ENCODE measurements at regions not wholly inside any gene's neighbourhood (a gene's known extent, or its start where the extent isn't known, plus 50 kb on each side); places are given as distances from the start of the nearest gene placed in this dataset.

GRCh38 chr3:117026401-117026800 lies 316.8 kb downstream of the TUSC7 start:
- Histone ChIP-seq H3K4me2 (ENCODE audit: low read length) (no peak overlapping the region), H3K27ac (ENCODE audit: low read length) (no peak overlapping the region), H3K27me3 (ENCODE audit: low read length) (0 out of 2 replicates have a peak, but pooled peaks cover 10% of the 10 kb centered on the region), H3K4me1 (ENCODE audit: insufficient read depth, low read length) (no peaks in the 10 kb centered on the region), H3K9me3 (ENCODE audit: low read length) (no peaks in the 10 kb centered on the region), H2AFZ (ENCODE audit: low read length) (no peak overlapping the region), H3K9ac (ENCODE audit: low read length) (no peak overlapping the region), H3K79me2 (ENCODE audit: low read length) (no peaks in the 10 kb centered on the region), H3K9me2 (replicated peaks; ENCODE audit: low read length) (no peaks in the 10 kb centered on the region), H3K4me3 (ENCODE audit: low read length) (no peak overlapping the region), H4K20me1 (ENCODE audit: low read length) (no peaks in the 10 kb centered on the region), H3K36me3 (ENCODE audit: low read depth, low read length) (no peaks in the 10 kb centered on the region), H3F3A (ENCODE audit: low read length, unreplicated experiment) (no peaks in the 10 kb centered on the region)
- intact Hi-C loops (cut with micrococcal nuclease), result no loop called here
- ATAC-seq, result no peak
- DNase-seq, result no peak
- TF ChIP-seq CTCF (conservative IDR thresholded peaks at IDR 0.05; ENCODE audit: low read depth, low read length) (no peak), EZH2 (IDR thresholded peaks at IDR 0.05; ENCODE audit: low read length, unreplicated experiment) (no peak), EZH2phosphoT487 (IDR thresholded peaks at IDR 0.05; ENCODE audit: borderline replicate concordance, low read length) (no peak)
- POLR2A ChIA-PET (ENCODE audit: unreplicated experiment), result no interaction called here
- CTCF ChIA-PET, result no interaction called here
- BruUV-seq (replicated peaks), result no TSS peak

GRCh38 chr3:117035745-117036144 lies 326.2 kb downstream of the TUSC7 start:
- Histone ChIP-seq H3K36me3 (ENCODE audit: low read depth, low read length) (no peaks in the 10 kb centered on the region), H3F3A (ENCODE audit: low read length, unreplicated experiment) (no peaks in the 10 kb centered on the region), H2AFZ (ENCODE audit: low read length) (no peak overlapping the region), H3K27me3 (ENCODE audit: low read length) (no peaks in the 10 kb centered on the region), H3K27ac (ENCODE audit: low read length) (no peak overlapping the region), H3K79me2 (ENCODE audit: low read length) (no peaks in the 10 kb centered on the region), H3K4me2 (ENCODE audit: low read length) (no peak overlapping the region), H4K20me1 (ENCODE audit: low read length) (no peaks in the 10 kb centered on the region), H3K4me1 (ENCODE audit: insufficient read depth, low read length) (no peaks in the 10 kb centered on the region), H3K4me3 (ENCODE audit: low read length) (no peak overlapping the region), H3K9me2 (replicated peaks; ENCODE audit: low read length) (no peaks in the 10 kb centered on the region), H3K9ac (ENCODE audit: low read length) (no peak overlapping the region), H3K9me3 (ENCODE audit: low read length) (peaks cover 17% of the 10 kb centered on the region)
- ATAC-seq (no peak), DNase-seq (no peak)
- BruUV-seq (replicated peaks), result no TSS peak
- POLR2A ChIA-PET (ENCODE audit: unreplicated experiment), result no interaction called here
- intact Hi-C loops (cut with micrococcal nuclease), result no loop called here
- TF ChIP-seq EZH2 (IDR thresholded peaks at IDR 0.05; ENCODE audit: low read length, unreplicated experiment) (no peak), EZH2phosphoT487 (IDR thresholded peaks at IDR 0.05; ENCODE audit: borderline replicate concordance, low read length) (no peak), CTCF (conservative IDR thresholded peaks at IDR 0.05; ENCODE audit: low read depth, low read length) (no peak)
- CTCF ChIA-PET, result no interaction called here

GRCh38 chr3:117036259-117036799 lies 326.8 kb downstream of the TUSC7 start:
- Histone ChIP-seq H3K36me3 (ENCODE audit: low read depth, low read length) (no peaks in the 10 kb centered on the region), H3K9ac (ENCODE audit: low read length) (no peak overlapping the region), H2AFZ (ENCODE audit: low read length) (no peak overlapping the region), H3F3A (ENCODE audit: low read length, unreplicated experiment) (no peaks in the 10 kb centered on the region), H3K79me2 (ENCODE audit: low read length) (no peaks in the 10 kb centered on the region), H4K20me1 (ENCODE audit: low read length) (no peaks in the 10 kb centered on the region), H3K9me2 (replicated peaks; ENCODE audit: low read length) (no peaks in the 10 kb centered on the region), H3K9me3 (ENCODE audit: low read length) (peaks cover 17% of the 10 kb centered on the region), H3K4me2 (ENCODE audit: low read length) (no peak overlapping the region), H3K27me3 (ENCODE audit: low read length) (no peaks in the 10 kb centered on the region), H3K4me3 (ENCODE audit: low read length) (no peak overlapping the region), H3K27ac (ENCODE audit: low read length) (no peak overlapping the region), H3K4me1 (ENCODE audit: insufficient read depth, low read length) (no peaks in the 10 kb centered on the region)
- TF ChIP-seq CTCF (conservative IDR thresholded peaks at IDR 0.05; ENCODE audit: low read depth, low read length), result no peak
- TF ChIP-seq EZH2phosphoT487 (IDR thresholded peaks at IDR 0.05; ENCODE audit: borderline replicate concordance, low read length), result no peak
- TF ChIP-seq EZH2 (IDR thresholded peaks at IDR 0.05; ENCODE audit: low read length, unreplicated experiment), result no peak
- no peak for ATAC-seq
- ChIA-PET POLR2A (ENCODE audit: unreplicated experiment) (no interaction called here), CTCF (no interaction called here)
- intact Hi-C loops (cut with micrococcal nuclease), result no loop called here
- DNase-seq, result no peak
- no TSS peak for BruUV-seq (replicated peaks)

Measured in PC-3 (cell line).